KMS-11 (cell line): ENCODE measurements at regions not wholly inside any gene's neighbourhood (a gene's known extent, or its start where the extent isn't known, plus 50 kb on each side); places are given as distances from the start of the nearest gene placed in this dataset.

ENCODE experiments used
- H2AFZ ChIP-seq: fragments of 200-600 bp; sonication (generic); 2 replicates; pipeline ENCODE4 v1.6.1; 2016; ENCODE audit warnings: antibody characterized with exemption, mixed run types, low read depth
- H3K27ac ChIP-seq: fragments of 200-600 bp; sonication (generic); 2 replicates; pipeline ENCODE4 v1.6.1; 2016; ENCODE audit warnings: mild to moderate bottlenecking, mixed run types
- H3K27me3 ChIP-seq: fragments of 200-600 bp; sonication (generic); 2 replicates; pipeline ENCODE4 v1.6.1; 2017; ENCODE audit warnings: mild to moderate bottlenecking, low read depth, mixed run types, moderate library complexity; ENCODE audit not compliant: insufficient read depth
- H3K36me3 ChIP-seq: fragments of 200-600 bp; sonication (generic); 2 replicates; pipeline ENCODE4 v1.6.1; 2017; ENCODE audit warnings: mild to moderate bottlenecking, mixed run types; ENCODE audit not compliant: insufficient read depth
- H3K4me1 ChIP-seq: fragments of 200-600 bp; sonication (generic); 2 replicates; pipeline ENCODE4 v1.6.1; 2016; ENCODE audit warnings: mild to moderate bottlenecking, low read depth, mixed run types; ENCODE audit not compliant: poor library complexity, severe bottlenecking
- H3K4me2 ChIP-seq: fragments of 200-600 bp; sonication (generic); 2 replicates; pipeline ENCODE4 v1.7.0; 2016; ENCODE audit warnings: mild to moderate bottlenecking, mixed run types
- H3K4me3 ChIP-seq: fragments of 200-600 bp; sonication (generic); IDR thresholded peaks from 2 replicates; pipeline ENCODE4 v1.6.1; 2017; ENCODE audit warnings: low read depth, low read length, mixed read lengths; ENCODE audit not compliant: insufficient read depth
- H3K79me2 ChIP-seq: fragments of 200-600 bp; sonication (generic); 2 replicates; pipeline ENCODE4 v1.6.1; 2016; ENCODE audit warnings: low read depth, mixed run types; ENCODE audit not compliant: insufficient read depth
- H3K9ac ChIP-seq: fragments of 200-600 bp; sonication (generic); 2 replicates; pipeline ENCODE4 v1.6.1; 2016; ENCODE audit warnings: mild to moderate bottlenecking, mixed run types
- H4K20me1 ChIP-seq: fragments of 200-600 bp; sonication (generic); 2 replicates; pipeline ENCODE4 v1.6.1; 2016; ENCODE audit warnings: mild to moderate bottlenecking, mixed run types; ENCODE audit not compliant: insufficient read depth
- TF ChIP-seq, protein P1 (sequence below): fragments of 200-600 bp; sonication (generic); conservative IDR thresholded peaks from 2 replicates; pipeline ENCODE4 v1.6.1; 2017; ENCODE audit warnings: low read depth, mild to moderate bottlenecking, antibody characterized with exemption, low read length, moderate library complexity, mixed read lengths

DNA sequence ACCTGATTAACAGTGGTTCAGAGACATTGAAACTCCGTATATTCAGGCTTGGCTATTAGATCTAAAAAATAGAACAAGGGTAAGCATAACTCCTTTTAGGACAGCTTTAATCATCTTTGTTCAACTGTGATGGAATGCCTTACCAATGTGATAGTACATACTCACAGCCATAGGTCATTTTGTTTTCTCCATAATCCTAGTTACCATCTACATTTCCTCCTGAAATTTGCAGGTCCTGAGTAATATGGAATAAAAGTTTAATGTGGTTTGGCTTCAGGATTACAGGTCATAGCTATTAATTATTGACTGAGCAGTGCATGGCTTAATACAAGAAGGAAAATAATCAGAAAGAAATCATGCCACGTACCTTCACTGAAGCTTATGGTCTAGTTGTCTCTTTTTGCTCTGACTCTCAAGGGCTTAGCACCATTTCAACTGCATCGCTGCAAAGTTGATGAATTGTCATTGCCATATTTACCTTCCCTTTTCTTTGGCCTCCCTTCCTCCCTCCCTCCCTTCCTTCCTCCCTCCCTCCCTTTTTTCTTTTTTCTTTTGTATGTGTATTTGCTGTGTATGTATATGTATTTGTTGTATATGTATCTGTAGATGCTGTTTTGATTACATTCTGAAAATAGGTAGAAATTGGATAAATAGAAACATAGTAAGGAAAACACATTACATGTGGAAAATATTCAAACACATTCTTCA, 250.9 kb upstream of the ZNF608 start:
- no peak overlapping the region for H3K9ac ChIP-seq
- no peak overlapping the region for H2AFZ ChIP-seq

DNA sequence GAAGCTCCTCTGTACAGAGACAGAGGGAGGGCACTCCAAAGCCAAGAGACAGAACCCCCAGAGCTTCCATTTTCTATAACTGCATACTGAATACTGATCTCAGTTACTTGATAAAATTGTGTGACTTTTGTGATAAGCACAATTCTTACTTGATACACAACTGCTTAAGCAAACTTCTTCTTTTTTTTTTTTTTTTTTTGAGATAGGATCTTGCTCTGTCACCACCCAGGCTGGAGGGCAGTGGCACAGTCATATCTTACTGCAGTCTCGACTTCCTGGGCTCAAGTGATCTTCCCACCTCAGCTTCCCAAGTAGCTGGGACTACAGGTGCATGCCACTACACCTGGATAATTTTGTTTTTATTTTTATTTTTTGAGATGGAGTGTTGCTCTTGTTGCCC, 252.1 kb upstream of the ZNF608 start:
- Histone ChIP-seq H2AFZ (no peak overlapping the region), H3K27me3 (no peaks in the 10 kb centered on the region), H3K4me3 (no peak overlapping the region), H3K27ac (no peak overlapping the region), H3K79me2 (no peaks in the 10 kb centered on the region), H3K4me1 (no peaks in the 10 kb centered on the region), H3K4me2 (no peak overlapping the region), H4K20me1 (no peaks in the 10 kb centered on the region), H3K36me3 (no peaks in the 10 kb centered on the region), H3K9ac (no peak overlapping the region)
- TF ChIP-seq, protein P1, sequence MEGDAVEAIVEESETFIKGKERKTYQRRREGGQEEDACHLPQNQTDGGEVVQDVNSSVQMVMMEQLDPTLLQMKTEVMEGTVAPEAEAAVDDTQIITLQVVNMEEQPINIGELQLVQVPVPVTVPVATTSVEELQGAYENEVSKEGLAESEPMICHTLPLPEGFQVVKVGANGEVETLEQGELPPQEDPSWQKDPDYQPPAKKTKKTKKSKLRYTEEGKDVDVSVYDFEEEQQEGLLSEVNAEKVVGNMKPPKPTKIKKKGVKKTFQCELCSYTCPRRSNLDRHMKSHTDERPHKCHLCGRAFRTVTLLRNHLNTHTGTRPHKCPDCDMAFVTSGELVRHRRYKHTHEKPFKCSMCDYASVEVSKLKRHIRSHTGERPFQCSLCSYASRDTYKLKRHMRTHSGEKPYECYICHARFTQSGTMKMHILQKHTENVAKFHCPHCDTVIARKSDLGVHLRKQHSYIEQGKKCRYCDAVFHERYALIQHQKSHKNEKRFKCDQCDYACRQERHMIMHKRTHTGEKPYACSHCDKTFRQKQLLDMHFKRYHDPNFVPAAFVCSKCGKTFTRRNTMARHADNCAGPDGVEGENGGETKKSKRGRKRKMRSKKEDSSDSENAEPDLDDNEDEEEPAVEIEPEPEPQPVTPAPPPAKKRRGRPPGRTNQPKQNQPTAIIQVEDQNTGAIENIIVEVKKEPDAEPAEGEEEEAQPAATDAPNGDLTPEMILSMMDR: no peak

More for the DNA sequence above, 250.9 kb upstream of the ZNF608 start:
- TF ChIP-seq, protein P1: no peak
- Histone ChIP-seq H3K4me3 (no peak overlapping the region), H3K4me2 (no peak overlapping the region), H3K36me3 (no peaks in the 10 kb centered on the region), H3K79me2 (no peaks in the 10 kb centered on the region), H3K27me3 (no peaks in the 10 kb centered on the region), H3K27ac (no peak overlapping the region), H3K4me1 (no peaks in the 10 kb centered on the region), H4K20me1 (no peaks in the 10 kb centered on the region)

DNA sequence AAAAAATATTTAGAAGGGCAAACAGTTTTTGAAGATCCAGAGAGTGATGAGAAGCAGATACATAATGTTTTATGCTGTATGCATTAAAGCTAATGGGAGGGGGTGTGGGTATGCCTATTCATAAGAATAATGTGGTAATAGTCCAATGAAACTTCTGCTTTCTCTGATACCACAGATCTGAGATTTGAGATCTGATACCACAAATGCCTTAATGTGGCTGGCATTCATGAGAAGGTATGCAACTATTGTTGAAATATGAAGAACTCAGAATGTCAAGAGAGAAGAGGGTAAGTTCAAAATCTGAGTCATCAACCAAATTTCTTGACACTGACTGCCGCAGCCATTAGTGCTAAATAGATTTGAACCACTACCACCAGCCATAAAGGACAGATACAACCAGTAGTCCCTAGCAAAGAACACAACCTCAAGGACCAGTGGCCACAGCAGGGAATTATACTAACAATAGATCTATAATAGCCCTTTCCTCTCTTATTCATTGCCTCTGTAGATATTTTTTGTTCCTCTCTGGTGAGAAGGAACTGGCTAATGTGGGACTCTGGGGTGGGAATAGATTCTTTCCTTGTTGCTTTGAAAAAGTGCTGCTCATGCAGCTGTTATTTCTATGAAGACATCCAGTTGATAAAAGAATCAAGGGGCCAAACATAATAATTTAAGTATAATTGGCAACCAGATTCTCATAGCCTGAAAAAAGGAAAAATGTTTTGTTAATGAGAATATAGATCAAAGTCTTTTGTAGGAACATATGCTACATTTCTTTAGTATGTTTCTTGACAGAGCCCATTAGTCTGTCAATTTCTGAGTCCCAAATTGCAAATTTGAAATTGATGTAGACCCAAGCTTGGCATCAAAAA, 256.5 kb upstream of the ZNF608 start:
- Histone ChIP-seq H3K4me3 (no peak overlapping the region), H3K36me3 (no peaks in the 10 kb centered on the region), H3K79me2 (no peaks in the 10 kb centered on the region), H4K20me1 (no peaks in the 10 kb centered on the region), H3K4me1 (peaks cover 11% of the 10 kb centered on the region), H3K27ac (no peak overlapping the region), H3K4me2 (no peak overlapping the region), H2AFZ (no peak overlapping the region), H3K9ac (no peak overlapping the region), H3K27me3 (no peaks in the 10 kb centered on the region)
- TF ChIP-seq, protein P1: no peak

DNA sequence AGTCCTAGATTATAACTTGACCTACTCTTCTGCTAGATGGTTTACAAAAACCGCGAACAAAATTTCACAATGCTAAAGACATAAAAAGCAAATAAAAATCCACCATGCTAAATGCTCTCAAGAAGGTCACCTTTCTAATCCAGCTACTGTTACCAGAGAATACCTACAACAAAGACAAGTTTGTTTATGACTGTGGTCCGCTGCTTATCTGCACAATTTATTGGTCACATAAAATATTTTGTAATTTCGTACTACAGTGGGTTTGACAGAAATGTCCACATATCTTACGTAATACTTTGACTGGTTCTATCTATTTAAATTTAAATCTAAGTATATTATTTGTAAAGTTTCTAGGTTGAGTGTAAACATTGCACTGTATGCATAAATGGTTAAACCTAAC, 257.6 kb upstream of the ZNF608 start:
- no peaks in the 10 kb centered on the region for H3K79me2 ChIP-seq
- no peak overlapping the region for H2AFZ ChIP-seq
- no peak overlapping the region for H3K9ac ChIP-seq
- no peak overlapping the region for H3K27ac ChIP-seq
- peaks cover 11% of the 10 kb centered on the region for H3K4me1 ChIP-seq
- no peak overlapping the region for H3K4me3 ChIP-seq
- H3K4me2 ChIP-seq: no peak overlapping the region
- TF ChIP-seq, protein P1: no peak
- H4K20me1 ChIP-seq: no peaks in the 10 kb centered on the region
- no peaks in the 10 kb centered on the region for H3K36me3 ChIP-seq
- no peaks in the 10 kb centered on the region for H3K27me3 ChIP-seq
